PC-9 (cell line): ENCODE measurements at regions not wholly inside any gene's neighbourhood (a gene's known extent, or its start where the extent isn't known, plus 50 kb on each side); places are given as distances from the start of the nearest gene placed in this dataset.

ENCODE experiments used
- BruUV-seq: library from RNA; stranded (reverse); fragments of 400-500 nt; replicated peaks from 2 replicates; lab custom pipeline; 2021; lab: Mats Ljungman, UMichigan
- CTCF ChIA-PET: fragments of 300-600 bp; sonication (Branson Sonifier 250); formaldehyde crosslinking; loops from one replicate; lab custom pipeline; 2022; ENCODE audit warnings: antibody characterized with exemption; lab: Charles Lee
- POLR2A ChIA-PET: fragments of 300-600 bp; sonication (Branson Sonifier 250); formaldehyde crosslinking; loops from one replicate; lab custom pipeline; 2022; ENCODE audit warnings: antibody characterized with exemption; ENCODE audit not compliant: unreplicated experiment; lab: Charles Lee
- DNase-seq, 2 experiments: peaks; one replicate each; pipeline versions ENCODE4 v3.0.0 to v3.0.0-alpha.2; 2015 to 2022; ENCODE audit warnings: mixed read lengths in 1 of 2
- H2AFZ ChIP-seq: fragments of 200-600 bp; sonication (generic); 2 replicates; pipeline ENCODE4 v1.8.1; 2017; ENCODE audit warnings: antibody characterized with exemption
- H3F3A ChIP-seq: fragments of 200-600 bp; sonication (generic); 2 replicates; pipeline ENCODE4 v1.8.1; 2017; ENCODE audit warnings: antibody characterized with exemption, mild to moderate bottlenecking, low read depth; ENCODE audit not compliant: insufficient read depth
- H3K27ac ChIP-seq: fragments of 200-600 bp; sonication (generic); 2 replicates; pipeline ENCODE4 v1.6.1; 2016; ENCODE audit warnings: mixed run types
- H3K27me3 ChIP-seq: fragments of 200-600 bp; sonication (generic); 2 replicates; pipeline ENCODE4 v1.6.1; 2016; ENCODE audit warnings: low read depth, mixed run types; ENCODE audit not compliant: insufficient read depth
- H3K36me3 ChIP-seq: fragments of 200-600 bp; sonication (generic); 2 replicates; pipeline ENCODE4 v1.6.1; 2016; ENCODE audit warnings: low read depth, mixed run types
- H3K4me1 ChIP-seq: fragments of 200-600 bp; sonication (generic); replicated peaks from 2 replicates; pipeline ENCODE4 v1.6.1; 2016; ENCODE audit warnings: mixed run types; ENCODE audit not compliant: insufficient read depth
- H3K4me2 ChIP-seq: fragments of 200-600 bp; sonication (generic); 2 replicates; pipeline ENCODE4 v1.6.1; 2017; ENCODE audit warnings: mixed run types
- H3K4me3 ChIP-seq: fragments of 200-600 bp; sonication (generic); 2 replicates; pipeline ENCODE4 v1.6.1; 2016; ENCODE audit warnings: mixed run types
- H3K79me2 ChIP-seq: fragments of 200-600 bp; sonication (generic); 2 replicates; pipeline ENCODE4 v1.6.1; 2017; ENCODE audit warnings: low read depth, mixed run types
- H3K9me2 ChIP-seq: fragments of 200-600 bp; sonication (generic); 2 replicates; pipeline ENCODE4 v1.8.1; 2017; ENCODE audit warnings: mild to moderate bottlenecking; ENCODE audit not compliant: insufficient read depth
- H3K9me3 ChIP-seq: fragments of 200-600 bp; sonication (generic); 2 replicates; pipeline ENCODE4 v1.8.1; 2016; ENCODE audit warnings: low read depth; ENCODE audit not compliant: insufficient read depth
- H4K20me1 ChIP-seq: fragments of 200-600 bp; sonication (generic); 2 replicates; pipeline ENCODE4 v1.8.1; 2017; ENCODE audit not compliant: insufficient read depth
- EZH2 ChIP-seq: fragments of 200-600 bp; sonication (generic); IDR thresholded peaks from 2 replicates; pipeline ENCODE4 v1.8.0; 2017; ENCODE audit warnings: antibody characterized with exemption, low read depth
- intact Hi-C: fragments of 100-400 bp; cut with micrococcal nuclease; formaldehyde crosslinking; loops from one replicate; pipeline ENCODE4 v1.10.0; 2022; ENCODE audit not compliant: unreplicated experiment
- TF ChIP-seq, protein P1 (sequence below): fragments of 200-600 bp; sonication (generic); conservative IDR thresholded peaks from 2 replicates; pipeline ENCODE4 v1.6.1; 2017; ENCODE audit warnings: mixed run types, antibody characterized with exemption, mild to moderate bottlenecking, moderate library complexity

- Histone ChIP-seq H3K9me3 (no peaks in the 10 kb centered on the region), H3K27ac (no peak overlapping the region), H3K36me3 (no peaks in the 10 kb centered on the region), H4K20me1 (no peaks in the 10 kb centered on the region), H3K9me2 (no peaks in the 10 kb centered on the region), H3K4me3 (no peak overlapping the region), H3F3A (no peaks in the 10 kb centered on the region), H2AFZ (no peak overlapping the region), H3K79me2 (no peaks in the 10 kb centered on the region), H3K4me1 (no peaks in the 10 kb centered on the region), H3K27me3 (no peaks in the 10 kb centered on the region), H3K4me2 (no peak overlapping the region)
- TF ChIP-seq EZH2: no peak
- TF ChIP-seq, protein P1, sequence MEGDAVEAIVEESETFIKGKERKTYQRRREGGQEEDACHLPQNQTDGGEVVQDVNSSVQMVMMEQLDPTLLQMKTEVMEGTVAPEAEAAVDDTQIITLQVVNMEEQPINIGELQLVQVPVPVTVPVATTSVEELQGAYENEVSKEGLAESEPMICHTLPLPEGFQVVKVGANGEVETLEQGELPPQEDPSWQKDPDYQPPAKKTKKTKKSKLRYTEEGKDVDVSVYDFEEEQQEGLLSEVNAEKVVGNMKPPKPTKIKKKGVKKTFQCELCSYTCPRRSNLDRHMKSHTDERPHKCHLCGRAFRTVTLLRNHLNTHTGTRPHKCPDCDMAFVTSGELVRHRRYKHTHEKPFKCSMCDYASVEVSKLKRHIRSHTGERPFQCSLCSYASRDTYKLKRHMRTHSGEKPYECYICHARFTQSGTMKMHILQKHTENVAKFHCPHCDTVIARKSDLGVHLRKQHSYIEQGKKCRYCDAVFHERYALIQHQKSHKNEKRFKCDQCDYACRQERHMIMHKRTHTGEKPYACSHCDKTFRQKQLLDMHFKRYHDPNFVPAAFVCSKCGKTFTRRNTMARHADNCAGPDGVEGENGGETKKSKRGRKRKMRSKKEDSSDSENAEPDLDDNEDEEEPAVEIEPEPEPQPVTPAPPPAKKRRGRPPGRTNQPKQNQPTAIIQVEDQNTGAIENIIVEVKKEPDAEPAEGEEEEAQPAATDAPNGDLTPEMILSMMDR: no peak
- intact Hi-C loops: no loop called here
- no TSS peak for BruUV-seq
- ChIA-PET POLR2A (no interaction called here), CTCF (no interaction called here)
- DNase-seq: no peak
These were observed 149.1 kb downstream of the FBXO8 start for GRCh38 chr4:174134361-174134760.

DNA sequence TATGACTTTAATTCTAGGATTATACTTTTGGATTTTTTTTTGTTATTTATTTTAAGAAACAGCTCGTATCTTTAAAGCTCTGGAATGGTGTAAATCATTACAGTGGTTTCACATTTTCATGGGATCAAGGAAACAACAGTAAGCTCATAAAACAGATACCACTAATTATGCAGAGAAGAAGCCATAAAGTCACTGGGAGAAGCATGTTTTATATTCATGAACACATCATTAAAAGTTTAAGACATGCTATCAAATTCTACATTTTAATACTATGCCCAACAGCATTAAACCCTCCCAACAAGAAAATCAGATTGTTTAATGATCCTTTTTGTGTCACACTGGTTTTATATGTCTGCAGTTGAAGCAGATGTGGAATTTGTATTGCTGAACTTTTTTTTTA is 149.9 kb downstream of the FBXO8 start:
- Histone ChIP-seq H3K36me3 (no peaks in the 10 kb centered on the region), H3K27me3 (no peaks in the 10 kb centered on the region), H3K79me2 (no peaks in the 10 kb centered on the region), H3K9me3 (no peaks in the 10 kb centered on the region), H2AFZ (no peak overlapping the region), H3K4me1 (no peaks in the 10 kb centered on the region), H3K4me3 (no peak overlapping the region), H3F3A (no peaks in the 10 kb centered on the region), H3K9me2 (no peaks in the 10 kb centered on the region), H3K27ac (no peak overlapping the region), H3K4me2 (no peak overlapping the region), H4K20me1 (no peaks in the 10 kb centered on the region)
- DNase-seq: no peak
- no TSS peak for BruUV-seq
- POLR2A ChIA-PET: no interaction called here
- intact Hi-C loops: no loop called here
- no peak for TF ChIP-seq EZH2
- TF ChIP-seq, protein P1: no peak
- CTCF ChIA-PET: no interaction called here

DNA sequence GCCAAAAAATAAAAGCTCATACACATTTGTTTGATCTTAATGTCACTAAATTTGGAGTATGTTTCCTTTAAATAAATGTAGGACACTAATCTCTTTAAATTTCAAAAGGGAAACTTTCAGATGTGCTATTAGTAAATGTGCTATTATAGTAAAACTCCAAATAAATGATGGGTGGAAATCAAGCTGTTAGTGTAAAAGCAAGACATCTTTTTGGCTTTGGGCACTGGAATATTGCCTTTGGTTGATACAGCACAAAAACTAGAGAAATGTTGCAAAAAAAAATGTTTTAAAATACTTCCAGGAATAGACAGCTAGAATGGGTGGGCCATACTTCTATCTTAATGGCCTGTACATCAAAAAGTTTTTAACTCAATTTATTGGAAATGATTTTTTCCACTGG is 151.6 kb downstream of the FBXO8 start:
- H3K4me1 ChIP-seq: no peaks in the 10 kb centered on the region
- no peaks in the 10 kb centered on the region for H4K20me1 ChIP-seq
- no peaks in the 10 kb centered on the region for H3K9me3 ChIP-seq
- H3K27me3 ChIP-seq: no peaks in the 10 kb centered on the region
- TF ChIP-seq, protein P1: no peak
- TF ChIP-seq EZH2: no peak
- BruUV-seq: no TSS peak
- H3K9me2 ChIP-seq: no peaks in the 10 kb centered on the region
- H3F3A ChIP-seq: no peaks in the 10 kb centered on the region
- H2AFZ ChIP-seq: no peak overlapping the region
- no peak for DNase-seq
- no peak overlapping the region for H3K4me2 ChIP-seq
- intact Hi-C loops: no loop called here
- H3K4me3 ChIP-seq: no peak overlapping the region
- H3K79me2 ChIP-seq: no peaks in the 10 kb centered on the region
- ChIA-PET POLR2A (no interaction called here), CTCF (no interaction called here)
- H3K36me3 ChIP-seq: no peaks in the 10 kb centered on the region
- no peak overlapping the region for H3K27ac ChIP-seq
